Activated CD4-positive, alpha-beta T cell treated with anti-CD3 and anti-CD28 coated beads, Interleukin-2, Interleukin-6, amounts not matched to agents 100 ng/mL and 50 ng/mL, durations not matched to agents 16 hours and 8 hours (primary cell): ENCODE measurements at regions not wholly inside any gene's neighbourhood (a gene's known extent, or its start where the extent isn't known, plus 50 kb on each side); places are given as distances from the start of the nearest gene placed in this dataset.
"Not testable (repeated sequence)": the region's sequence is repeated elsewhere in the genome, so short reads cannot be mapped to it uniquely, and the experiment has no call there.

Experiments
- DNase-seq: peaks from one replicate; pipeline ENCODE4 v3.0.0-alpha.2; 2020

DNA sequence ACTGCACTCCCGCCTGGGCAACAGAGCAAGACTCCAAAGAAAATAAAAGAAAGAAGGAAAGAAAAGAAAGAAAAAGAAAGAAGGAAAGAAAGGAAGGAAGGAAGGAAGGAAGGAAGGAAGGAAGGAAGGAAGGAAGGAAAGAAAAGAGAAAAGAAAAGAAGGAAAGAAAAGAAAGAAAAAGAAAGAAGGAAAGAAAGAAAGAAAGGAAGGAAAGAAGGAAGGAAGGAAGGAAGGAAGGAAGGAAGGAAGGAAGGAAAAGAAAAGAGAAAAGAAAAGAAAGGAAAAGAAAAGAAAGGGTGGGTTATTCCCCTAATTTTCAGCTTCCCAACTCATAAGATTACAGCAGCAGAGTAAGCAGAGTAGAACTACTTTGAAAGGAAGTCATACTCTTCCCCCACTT lies 64.4 kb downstream of the TMEM200C start:
- not testable (repeated sequence) for DNase-seq

DNA sequence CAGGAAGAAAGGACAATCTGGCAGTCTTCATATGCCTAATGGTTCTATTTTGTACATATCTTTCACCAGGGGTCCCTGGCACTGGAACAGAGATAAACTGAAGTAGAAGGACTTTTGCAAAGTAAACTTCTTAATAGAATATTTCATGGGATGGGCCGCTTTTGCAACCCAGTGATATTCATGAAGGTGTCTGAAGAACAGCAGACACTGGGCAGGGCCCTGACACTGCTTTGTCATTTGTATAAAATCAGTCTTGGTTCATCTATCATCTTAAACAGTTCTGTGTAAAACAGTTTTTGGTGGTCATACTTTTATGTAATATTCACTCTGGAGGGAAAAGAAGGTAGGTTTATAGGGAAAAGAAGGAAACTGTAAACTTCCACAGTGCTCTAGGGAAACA lies 66.4 kb downstream of the TMEM200C start:
- DNase-seq, result no peak

DNA sequence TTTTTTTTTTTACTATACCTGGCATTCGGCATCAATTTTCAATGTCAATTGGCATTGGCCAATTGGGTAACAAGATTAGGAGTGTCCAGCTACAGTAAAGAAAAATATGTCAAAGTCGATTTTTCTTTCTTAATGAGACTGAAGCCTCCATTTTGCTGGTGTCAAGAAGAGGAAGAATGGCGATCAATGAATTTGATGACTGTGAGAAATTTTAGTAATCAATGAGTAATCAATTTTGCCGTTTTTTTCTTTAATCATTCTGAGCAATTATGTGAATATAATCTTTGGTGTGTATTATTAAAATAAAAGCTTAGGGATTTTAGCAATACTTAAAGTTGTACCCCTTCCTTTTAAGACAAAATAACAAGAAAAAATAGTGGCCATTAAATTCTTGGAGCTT lies 69.7 kb downstream of the TMEM200C start:
- no peak for DNase-seq

DNA sequence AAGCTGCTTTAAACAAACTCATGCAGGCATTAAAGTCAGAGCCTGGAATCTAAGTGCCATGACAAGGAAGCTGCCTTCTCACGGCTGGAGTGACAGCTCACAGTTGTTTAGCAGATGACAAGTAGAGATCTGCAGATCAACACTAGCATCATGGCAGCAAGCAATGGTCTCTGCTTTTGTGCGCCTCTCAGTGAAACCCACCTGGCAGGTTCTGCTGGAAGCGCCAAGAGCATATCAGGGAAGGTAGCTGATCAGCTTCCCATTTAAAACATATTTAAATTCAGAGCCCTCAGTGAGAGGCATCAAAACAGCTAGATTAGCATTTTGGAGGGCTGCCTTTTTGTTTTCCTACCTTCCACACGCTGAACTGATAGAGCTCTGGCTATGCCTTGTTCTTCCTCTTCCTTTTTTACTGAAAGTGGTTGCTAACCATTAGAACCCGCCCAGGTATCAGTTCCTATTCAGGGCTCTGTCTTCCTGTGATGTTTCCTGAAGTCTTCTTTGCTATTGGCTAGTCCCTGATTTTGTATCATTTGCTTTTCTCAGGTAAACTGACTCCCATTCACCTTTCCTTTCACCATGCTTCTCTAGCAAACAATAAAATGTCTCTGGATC lies 70.8 kb downstream of the TMEM200C start:
- DNase-seq, result no peak

DNA sequence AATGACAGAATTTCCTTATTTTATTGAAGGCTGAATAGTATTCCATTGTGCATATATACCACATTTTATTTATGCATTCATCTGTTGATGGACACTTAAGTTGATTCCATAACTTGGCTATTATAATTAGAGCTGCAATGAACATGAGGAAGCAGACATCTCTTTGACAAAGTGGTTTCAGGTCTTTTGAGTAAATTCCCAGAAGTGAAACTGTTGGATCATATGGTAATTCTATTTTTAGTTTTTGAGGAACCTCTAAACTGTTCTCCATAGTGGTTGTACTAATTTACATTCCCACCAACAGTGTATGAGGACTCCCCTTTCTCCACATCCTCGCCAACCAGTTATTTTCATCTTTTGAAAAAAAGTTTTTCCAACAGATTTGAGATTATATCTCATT lies 77.5 kb downstream of the TMEM200C start:
- DNase-seq, result no peak

DNA sequence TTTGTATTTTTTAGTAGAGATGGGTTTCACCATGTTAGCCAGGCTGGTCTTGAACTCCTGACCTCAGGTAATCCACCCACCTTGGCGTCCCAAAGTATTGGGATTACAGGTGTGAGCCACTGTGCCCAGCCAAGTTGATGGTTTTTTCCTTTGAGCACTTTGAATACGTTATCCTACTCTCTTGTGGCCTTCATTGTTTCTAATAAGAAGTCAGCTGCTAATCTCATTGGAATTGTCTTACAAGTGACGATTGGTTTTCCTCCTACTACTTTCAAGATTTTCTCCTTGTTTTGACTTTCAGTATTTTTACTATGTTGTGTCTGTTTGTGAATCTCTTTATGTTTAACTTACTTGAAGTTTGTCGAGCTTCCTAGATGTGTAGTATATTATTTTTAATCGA lies 88.5 kb downstream of the TMEM200C start:
- DNase-seq, result no peak

DNA sequence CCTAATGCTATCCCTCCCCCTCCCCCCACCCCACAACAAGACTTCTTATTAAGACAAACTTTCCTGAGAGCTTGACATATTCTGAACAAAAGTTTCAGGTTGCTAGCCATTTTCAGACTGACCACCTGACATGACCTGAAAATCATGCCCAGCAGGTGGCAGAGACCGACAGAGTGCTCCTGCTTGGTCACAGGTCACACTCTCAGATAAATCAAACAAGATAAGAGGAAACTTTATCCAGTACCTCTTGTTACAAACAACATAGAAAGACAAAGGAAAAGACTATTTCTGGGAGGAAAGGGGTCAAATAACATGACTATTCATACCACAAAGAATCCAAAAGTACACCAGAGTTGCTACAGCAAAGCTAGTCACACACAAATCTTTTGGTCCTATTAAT lies 107.4 kb downstream of the TMEM200C start:
- DNase-seq, result no peak

DNA sequence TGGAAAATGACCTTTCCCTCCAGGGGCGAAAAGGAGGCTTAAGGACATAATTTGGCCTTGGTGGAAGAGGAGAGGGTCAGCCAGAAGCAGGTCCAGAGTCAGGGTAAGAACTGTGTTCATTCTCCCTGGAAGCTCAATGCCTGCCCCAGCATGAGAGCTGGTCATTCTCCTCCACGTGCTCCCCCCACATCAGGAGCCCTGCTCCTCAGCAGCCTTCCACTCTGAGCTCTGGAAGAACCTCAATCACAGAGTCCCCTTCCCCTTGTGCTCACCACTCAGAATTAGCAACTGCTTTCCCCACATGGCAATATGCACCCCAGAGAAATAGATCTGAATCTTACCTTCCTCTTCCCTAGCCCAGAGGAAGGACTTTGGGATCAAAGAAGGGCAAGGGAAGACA lies 115.4 kb downstream of the TMEM200C start:
- no peak for DNase-seq

DNA sequence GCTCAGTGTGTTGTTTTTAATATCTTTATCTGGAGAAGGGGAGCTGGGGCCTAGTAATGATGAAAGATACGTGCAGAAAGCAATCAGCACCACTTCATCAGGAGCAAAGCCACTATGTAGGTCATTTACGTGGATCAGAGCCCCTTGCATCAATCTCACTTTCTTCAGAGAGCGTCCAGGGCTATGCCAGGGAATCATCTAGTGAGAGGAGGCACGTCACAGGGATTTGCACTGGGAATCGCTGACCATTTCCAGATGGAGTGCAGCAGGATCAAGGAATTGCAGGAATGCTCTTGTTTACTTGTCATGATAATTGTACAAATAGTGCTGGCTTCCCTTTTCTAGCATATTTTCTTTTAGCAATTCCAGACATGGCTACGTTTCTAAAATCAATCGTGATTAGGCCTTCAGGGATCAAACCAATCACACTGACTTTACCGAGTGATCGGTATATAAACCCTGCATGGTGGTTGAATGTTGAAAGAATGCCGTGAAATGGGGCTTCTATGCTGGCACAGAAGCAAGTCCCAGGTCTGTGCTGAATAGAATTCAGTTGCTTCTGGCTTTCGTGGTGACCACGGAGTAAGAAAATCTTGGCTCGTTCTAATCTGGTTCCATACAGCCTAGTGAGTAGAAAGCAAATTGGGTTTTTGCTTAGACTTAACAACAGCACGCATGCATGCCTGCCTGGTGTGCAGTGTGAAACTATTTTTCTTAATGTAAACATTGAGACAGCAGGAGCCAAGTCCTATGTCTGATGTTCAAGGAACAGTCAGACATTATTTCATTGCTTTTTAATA lies 122.8 kb downstream of the TMEM200C start:
- no peak for DNase-seq

DNA sequence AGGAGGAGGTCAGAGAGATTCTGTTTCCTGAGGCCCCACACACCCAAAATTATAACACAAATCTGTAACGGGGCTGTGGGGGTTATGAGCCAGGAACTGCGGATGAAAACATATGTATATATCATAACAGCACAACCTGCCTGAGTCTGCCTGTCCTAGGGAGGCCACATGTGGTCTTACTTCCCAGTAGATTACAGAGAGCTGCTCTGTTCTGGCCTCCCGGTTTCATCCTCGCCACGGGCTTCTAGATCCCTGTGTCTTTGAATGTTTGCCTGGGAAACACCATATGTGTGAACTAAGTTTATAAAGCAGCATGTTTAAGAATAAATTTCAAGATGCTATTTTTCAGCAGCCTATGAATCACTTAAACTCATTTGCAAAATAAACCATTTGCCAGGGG lies 124.0 kb downstream of the TMEM200C start:
- no peak for DNase-seq

DNA sequence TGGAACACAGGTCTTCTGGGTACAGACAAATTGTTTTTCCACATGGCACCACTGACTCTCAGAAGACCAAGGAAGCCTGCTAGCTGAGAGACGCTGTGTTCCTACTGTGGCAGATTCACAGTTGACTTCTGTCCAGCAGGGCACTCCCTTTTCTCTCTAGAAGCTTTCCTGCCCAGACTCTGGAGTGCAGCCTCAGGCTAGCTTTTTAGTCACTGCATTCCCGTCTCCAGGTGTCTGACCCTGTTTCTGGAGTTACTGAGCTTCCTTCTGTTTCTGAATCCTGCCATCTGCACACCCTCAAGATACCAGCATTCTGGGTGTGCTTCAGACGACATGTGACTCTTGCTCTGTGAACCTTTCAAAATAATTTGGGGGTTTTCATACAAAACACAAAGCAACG lies 125.1 kb downstream of the TMEM200C start:
- DNase-seq, result no peak

DNA sequence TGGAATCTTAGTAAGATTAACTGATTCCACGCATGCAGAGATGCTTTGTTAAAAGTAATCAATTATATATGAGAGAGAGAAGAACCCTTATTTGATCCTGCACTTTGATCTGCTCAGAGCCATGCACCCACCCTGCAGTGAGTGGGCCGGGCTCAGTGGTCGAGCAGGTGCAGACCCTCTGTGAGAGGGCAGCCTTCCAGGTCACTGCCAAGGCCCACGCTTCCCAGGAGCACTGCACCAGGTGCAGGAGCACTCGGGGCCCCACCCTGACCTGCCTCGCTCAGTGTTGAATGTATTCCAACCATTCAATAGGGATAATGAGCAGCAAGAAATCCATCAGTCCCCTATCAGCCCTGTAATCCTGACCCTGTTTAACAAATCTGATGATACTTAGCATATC lies 126.9 kb downstream of the TMEM200C start:
- no peak for DNase-seq

DNA sequence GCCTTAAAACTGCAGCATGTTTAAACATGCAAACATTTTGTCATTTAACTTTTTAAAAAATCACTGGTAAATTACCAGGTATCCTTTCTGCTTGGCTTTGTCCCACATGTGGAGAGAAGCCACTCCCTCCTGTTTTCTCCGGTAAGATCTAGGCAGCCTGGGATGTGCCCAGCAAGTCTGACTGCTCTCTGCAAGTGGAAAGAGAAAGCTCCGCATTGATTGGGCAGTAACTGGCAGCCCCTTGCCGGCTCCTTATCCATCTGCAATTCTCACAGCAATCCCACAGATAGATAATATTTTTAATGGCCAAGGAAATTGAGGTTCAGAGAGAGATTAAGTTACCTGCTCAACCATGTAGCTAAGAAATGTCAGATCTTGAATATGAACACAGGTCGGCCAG lies 136.1 kb downstream of the TMEM200C start:
- no peak for DNase-seq

DNA sequence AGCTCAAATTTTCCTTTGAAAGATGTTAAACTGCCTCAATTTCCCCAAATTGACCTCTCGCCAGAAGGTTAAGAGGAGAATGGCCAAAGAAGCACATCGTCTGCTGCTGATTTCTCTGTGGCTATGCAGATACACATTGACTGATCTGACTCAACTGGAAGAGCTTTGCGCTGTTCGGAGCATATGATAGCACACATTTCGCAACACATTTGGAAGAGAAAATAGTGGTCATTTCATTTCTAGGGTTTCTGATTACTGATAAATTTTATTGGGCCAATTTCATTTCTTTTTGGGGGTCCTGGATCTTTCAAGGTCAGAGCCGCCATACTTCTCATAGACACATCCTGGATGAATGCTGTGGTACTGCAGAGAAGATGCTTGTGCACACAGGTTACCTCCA lies 138.5 kb downstream of the TMEM200C start:
- DNase-seq, result no peak

DNA sequence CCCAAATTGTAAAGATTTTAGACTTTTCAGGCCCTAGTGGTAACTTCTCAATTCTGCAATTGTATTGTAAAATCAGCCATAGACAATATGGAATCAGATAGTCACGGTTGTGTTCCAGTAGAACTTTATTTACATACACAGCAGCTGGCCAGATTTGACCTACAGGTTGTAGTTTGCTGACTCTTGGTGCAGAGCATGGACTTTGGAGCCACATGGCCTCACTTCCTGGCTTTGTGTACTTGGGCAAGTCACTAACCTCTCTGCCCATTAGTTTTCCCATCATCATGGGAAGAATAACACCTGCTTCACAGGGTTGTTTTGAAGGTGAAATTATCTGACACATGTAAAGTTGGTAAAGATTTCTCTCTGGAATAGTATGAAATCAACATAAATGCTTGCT lies 147.6 kb downstream of the TMEM200C start:
- DNase-seq, result no peak

DNA sequence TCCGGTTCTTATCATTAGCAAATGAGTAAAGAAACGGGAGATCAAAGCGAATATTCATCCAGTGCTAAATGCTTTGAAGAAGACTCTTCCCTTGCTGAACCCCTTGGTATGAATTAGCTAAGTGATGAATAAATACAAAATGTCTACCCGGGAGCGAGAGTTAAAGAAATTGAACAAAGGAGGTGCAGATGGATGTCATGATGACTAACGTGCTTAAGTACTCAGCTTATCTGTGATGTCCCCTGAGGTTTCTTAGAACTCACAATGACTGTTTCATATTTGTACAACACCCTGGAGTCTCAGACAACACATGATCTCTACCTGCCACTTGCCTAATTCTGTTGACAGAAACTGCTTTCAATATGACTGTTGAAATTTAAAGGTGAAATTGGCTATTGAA lies 148.5 kb downstream of the TMEM200C start:
- peak; percentile 5 for DNase-seq

DNA sequence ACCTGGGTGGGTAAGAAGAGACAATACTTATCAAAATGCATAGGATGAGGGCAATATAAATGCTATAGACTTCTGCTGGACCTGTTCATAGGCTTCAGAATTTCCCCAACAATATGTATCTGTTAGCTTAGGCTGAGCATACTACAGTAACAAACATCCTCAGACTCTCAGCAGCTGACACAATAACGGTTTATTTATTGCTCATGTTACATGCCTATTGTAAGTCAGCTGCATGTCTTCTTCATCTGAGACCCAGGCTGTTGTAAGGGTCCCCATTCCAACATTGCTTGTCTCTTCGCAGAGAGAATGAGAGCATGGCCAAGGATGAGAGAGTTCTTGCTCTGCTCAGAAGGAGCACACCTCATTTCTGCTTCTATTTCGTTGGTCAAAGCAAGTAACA lies 150.7 kb downstream of the TMEM200C start:
- no peak for DNase-seq

DNA sequence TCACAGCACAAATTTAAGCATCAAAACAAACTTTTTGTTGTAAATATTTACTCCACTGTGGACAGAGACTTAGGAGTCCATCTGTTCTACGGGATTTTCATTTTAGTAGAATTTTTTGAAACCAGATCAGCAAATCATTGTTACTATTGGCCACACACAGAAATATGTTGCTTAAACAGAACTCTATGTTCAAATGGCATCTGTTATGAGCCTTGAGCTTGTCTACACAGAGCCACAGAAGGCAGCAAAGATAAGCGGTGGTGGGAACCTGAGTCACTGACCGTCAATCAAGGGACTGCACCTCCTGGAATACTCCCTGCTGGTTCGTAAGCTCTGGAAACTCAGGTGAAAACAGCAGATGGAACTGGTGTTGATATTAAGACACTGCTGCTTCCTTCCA lies 156.8 kb downstream of the TMEM200C start:
- no peak for DNase-seq

DNA sequence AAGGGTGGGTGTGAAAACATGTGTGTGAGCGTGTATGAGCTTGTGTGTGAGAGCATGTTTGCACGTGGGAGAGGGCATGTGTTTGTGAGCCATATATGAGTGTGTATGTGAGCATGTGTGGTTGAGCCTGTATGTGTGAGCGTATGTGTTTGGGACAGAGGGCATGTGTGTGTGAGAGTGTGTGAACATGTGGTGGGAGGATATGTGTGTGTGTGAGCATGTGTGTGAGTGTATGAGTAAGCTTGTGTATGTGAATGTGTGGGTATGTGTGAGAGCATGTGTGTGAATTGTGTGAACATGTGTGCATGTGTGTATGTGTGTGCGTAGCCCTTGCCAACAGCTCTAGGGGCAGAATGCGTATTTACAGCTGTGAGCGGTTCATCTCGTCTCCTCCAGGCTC lies 163.0 kb downstream of the TMEM200C start:
- no peak for DNase-seq

DNA sequence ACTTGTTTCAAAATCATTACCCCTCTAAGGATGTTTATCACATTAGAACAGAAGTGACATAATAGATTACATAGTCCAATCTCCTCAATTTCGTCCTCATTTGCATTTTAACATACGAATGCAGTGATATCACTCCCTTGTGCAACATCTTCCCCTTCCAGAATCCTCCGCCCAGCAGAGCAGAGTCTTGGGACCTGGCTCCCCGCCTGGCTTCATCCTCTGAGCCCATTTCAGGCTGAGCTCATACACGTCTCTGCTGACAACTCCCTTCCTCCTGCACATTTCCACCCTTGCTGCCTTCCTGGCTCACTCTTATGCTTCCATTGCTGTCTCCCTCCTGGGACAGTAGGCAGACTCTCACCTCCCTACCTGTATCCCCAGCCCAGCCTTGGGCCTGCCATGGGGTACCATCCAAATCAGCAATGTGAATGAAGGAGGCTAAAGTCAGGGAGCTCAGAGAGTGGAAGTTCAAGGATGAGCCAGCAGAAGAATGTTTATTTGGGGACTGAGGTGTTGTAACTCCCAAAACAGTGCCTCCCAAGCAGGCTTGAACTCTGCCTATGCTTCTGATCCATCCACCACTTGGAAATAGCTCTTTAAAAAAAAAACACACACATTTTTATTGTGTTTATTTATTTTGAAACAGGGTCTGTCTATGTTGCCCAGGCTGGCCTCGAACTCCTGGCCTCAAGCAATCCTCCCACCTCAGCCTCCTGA lies 165.2 kb downstream of the TMEM200C start:
- no peak for DNase-seq

DNA sequence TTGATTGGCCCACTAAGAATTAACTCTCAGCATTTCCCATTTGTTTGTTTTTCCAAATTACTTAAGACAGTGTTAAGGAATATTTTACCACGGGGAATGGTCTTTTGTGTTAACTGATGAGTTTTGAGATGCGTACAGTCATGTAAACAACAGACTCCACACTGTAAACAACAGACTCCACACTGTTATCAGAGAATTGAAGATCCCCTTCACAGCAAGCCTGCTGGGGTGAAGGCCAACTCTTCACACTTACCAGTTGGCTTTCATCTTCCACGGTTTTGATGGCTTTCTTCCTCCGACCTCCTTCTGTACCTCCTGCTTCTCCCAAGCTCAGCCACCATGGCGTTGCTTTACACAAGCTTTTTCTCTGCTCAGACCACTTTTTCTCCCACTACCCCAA lies 166.8 kb downstream of the TMEM200C start:
- no peak for DNase-seq

DNA sequence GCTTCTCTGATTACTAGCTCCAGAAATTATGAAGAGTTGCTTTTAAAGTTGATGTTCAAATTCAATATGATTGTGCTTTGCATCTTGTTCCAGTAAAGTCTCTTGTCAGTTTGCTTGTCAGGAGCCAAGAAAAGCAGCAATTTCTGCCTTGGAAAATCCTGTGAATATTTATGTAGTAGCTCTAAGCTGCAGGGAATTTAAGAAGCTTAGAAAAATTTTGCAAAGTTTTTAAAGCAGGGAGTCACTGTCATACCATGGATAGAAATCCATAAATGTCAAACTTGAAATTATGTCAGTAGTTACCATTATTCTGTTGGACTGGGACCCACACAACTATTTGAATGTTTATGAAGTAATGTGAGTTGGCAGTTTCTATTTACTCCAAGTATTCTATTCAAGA lies 169.3 kb downstream of the TMEM200C start:
- no peak for DNase-seq

DNA sequence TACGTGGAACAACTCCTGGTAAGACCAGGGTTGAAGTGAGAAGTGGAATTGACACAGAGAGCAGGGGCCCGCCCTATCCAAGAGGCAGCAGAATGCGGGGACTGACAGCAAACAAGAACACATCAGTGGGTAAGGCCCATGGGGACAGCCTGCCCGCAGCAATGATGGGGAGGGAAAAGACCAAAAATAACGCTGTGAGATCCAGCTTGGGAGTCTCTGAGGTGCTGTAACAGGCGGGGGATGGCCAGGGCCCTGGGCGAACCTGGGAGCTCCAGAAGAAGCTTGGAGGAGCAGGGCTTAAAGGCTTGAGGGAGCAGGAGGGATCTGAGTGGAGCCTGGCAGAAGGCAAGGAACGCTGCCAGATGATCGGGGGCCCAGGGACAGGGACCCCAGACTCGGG lies 173.4 kb downstream of the TMEM200C start:
- no peak for DNase-seq

DNA sequence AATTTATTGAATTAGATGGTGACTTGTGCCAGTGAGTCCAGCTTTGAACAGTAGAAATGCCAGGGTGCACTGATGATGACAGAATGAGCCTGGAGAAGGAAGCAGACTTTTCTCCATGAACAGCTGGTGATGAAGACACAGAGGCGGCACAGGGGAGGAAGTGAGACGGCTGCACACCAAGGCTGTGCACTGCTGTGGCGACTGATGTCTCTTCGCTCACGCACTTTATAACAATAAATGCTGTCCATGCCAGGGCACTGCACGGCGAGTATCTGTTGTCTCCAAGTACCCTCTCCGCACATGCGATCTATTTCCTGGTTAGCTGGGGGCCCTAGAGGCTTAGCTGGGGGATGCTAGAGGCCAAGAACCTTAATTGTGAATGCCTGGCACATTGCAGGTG lies 175.2 kb downstream of the TMEM200C start:
- DNase-seq, result no peak
